Breast epithelium (tissue), 4 donors: ENCODE measurements at regions not wholly inside any gene's neighbourhood (a gene's known extent, or its start where the extent isn't known, plus 50 kb on each side); places are given as distances from the start of the nearest gene placed in this dataset.

ENCODE experiments used
- DNase-seq, 2 donors: peaks; one replicate each; pipeline ENCODE4 v3.0.0-alpha.2; 2019; ENCODE audit warnings: low spot score in 2 of 2
- H3K27ac ChIP-seq, 2 donors: fragments of 200-600 bp; sonication (generic) in 1 of 2; one replicate each; pipeline ENCODE4 v1.5.1; 2016 to 2019; ENCODE audit warnings: mild to moderate bottlenecking in 1 of 2
- H3K27me3 ChIP-seq, 2 donors: fragments of 200-600 bp; sonication (generic) in 1 of 2; one replicate each; pipeline versions ENCODE4 v1.5.1 to v1.6.0; 2017 to 2019; ENCODE audit warnings: control low read depth in 1 of 2, mild to moderate bottlenecking in 1 of 2
- H3K36me3 ChIP-seq: fragments of 200-600 bp; one replicate; pipeline ENCODE4 v1.5.1; 2019
- H3K4me1 ChIP-seq, 2 donors: fragments of 200-600 bp; sonication (generic); one replicate each; pipeline ENCODE4 v1.5.1; 2016 to 2019; ENCODE audit warnings: control low read depth in 1 of 2
- H3K4me3 ChIP-seq, 3 donors: fragments of 200-600 bp; sonication (generic); 1 replicate in 2 of 3; 2 replicates in 1 of 3; pipeline ENCODE4 v1.5.1; 2016 to 2019; ENCODE audit warnings: mild to moderate bottlenecking in 3 of 3, moderate library complexity in 2 of 3
- H3K9me3 ChIP-seq, 2 donors: fragments of 200-600 bp; sonication (generic) in 1 of 2; one replicate each; pipeline ENCODE4 v1.5.1; 2016 to 2019; ENCODE audit warnings: control low read depth in 1 of 2
- POLR2A ChIP-seq: fragments of 450-650 bp; IDR thresholded peaks from one replicate; pipeline ENCODE4 v1.6.1; 2016; ENCODE audit warnings: antibody characterized with exemption, mild to moderate bottlenecking, moderate library complexity
- POLR2AphosphoS5 ChIP-seq, 3 donors: sonication (generic); formaldehyde crosslinking; IDR thresholded peaks; one replicate each; pipeline ENCODE4 v1.6.1; 2017; ENCODE audit warnings: antibody characterized with exemption in 3 of 3
- intact Hi-C: fragments of 100-400 bp; cut with DNase I; formaldehyde crosslinking; loops from one replicate; pipeline ENCODE4 v1.15.1; 2023; ENCODE audit warnings: low total_unique reads
- TF ChIP-seq, protein P1 (sequence below), 3 donors: fragments of 450-650 bp; IDR thresholded peaks; one replicate each; pipeline ENCODE4 v1.5.1; 2016 to 2017; ENCODE audit warnings: antibody characterized with exemption in 3 of 3, mild to moderate bottlenecking in 3 of 3, moderate library complexity in 3 of 3

DNA sequence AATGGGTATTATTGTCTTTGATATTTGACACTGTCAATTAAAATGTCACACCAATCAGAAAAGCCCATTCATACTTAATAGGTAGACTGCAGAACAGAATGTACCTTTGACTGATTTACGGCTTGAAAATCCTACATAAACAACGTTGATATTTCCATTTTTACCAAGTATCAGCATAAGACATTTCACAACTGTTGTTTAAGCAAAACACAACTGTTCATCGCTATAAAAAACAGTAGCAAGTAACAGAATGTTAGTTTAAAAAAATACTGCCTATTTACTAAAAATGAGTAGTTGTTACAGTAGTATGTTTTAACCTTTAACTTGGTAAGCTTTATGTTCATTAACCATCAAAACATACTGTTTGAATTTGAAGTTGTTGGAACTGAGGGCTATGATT lies 1096.6 kb downstream of the PCDH17 start:
- Histone ChIP-seq H3K4me1 (no peaks in the 10 kb centered on the region), H3K27ac (no peak overlapping the region), H3K27me3 (no peaks in the 10 kb centered on the region), H3K36me3 (no peaks in the 10 kb centered on the region), H3K4me3 (no peak overlapping the region), H3K9me3 (no peaks in the 10 kb centered on the region)
- DNase-seq = no peak
- TF ChIP-seq POLR2AphosphoS5 (IDR thresholded peaks at IDR 0.05) (no peak), POLR2A (no peak)
- TF ChIP-seq, protein P1, sequence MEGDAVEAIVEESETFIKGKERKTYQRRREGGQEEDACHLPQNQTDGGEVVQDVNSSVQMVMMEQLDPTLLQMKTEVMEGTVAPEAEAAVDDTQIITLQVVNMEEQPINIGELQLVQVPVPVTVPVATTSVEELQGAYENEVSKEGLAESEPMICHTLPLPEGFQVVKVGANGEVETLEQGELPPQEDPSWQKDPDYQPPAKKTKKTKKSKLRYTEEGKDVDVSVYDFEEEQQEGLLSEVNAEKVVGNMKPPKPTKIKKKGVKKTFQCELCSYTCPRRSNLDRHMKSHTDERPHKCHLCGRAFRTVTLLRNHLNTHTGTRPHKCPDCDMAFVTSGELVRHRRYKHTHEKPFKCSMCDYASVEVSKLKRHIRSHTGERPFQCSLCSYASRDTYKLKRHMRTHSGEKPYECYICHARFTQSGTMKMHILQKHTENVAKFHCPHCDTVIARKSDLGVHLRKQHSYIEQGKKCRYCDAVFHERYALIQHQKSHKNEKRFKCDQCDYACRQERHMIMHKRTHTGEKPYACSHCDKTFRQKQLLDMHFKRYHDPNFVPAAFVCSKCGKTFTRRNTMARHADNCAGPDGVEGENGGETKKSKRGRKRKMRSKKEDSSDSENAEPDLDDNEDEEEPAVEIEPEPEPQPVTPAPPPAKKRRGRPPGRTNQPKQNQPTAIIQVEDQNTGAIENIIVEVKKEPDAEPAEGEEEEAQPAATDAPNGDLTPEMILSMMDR (IDR thresholded peaks at IDR 0.05) = no peak
- intact Hi-C loops = no loop called here

DNA sequence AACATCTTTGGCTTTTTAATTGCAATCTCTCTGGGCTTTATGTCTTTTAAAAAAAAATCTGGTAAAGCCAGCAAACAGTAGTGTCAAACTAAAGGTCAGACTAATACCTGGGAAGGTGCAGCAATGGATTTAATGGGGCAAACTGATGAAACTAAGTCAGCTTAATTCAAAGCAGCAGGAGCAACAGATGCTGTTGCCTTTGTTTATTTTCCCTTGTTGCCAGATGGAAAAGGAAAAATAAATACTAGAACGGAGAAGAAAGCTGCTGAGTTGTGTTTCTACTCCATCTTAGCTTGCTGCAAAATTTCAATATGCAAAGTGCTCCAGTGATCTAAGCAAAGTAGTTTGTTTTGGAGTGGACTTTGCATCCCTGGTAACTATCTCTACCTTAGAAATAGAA lies 1097.8 kb downstream of the PCDH17 start:
- Histone ChIP-seq H3K27ac (no peak overlapping the region), H3K27me3 (no peaks in the 10 kb centered on the region), H3K9me3 (no peaks in the 10 kb centered on the region), H3K4me3 (no peak overlapping the region), H3K4me1 (no peaks in the 10 kb centered on the region), H3K36me3 (no peaks in the 10 kb centered on the region)
- no peak for TF ChIP-seq POLR2AphosphoS5 (IDR thresholded peaks at IDR 0.05)
- TF ChIP-seq POLR2A = no peak
- TF ChIP-seq, protein P1 (IDR thresholded peaks at IDR 0.05) = no peak
- intact Hi-C loops = no loop called here
- DNase-seq = no peak

DNA sequence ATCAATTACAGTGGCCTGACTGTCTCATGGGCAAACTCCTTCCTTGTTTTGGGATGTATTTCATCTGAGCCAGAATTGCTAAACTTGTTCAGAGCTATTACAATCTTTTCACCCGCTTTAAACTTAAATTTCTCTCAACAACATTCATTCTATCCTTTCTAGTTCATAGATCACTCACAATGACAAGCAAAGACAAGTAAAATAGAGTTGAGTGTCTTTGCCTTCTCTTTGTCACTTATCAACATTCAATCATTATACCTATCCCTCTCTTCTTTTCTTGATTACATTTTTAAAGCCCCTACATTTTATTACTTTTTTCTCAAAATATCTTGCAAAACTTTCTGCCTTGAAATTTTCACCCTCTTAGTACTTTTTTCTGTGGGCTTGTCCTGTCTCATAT lies 1113.1 kb downstream of the PCDH17 start:
- H3K27ac ChIP-seq = no peak overlapping the region
- intact Hi-C loops = no loop called here
- TF ChIP-seq POLR2AphosphoS5 (IDR thresholded peaks at IDR 0.05) = no peak
- TF ChIP-seq POLR2A = no peak
- TF ChIP-seq, protein P1 (IDR thresholded peaks at IDR 0.05) = no peak
- no peaks in the 10 kb centered on the region for H3K36me3 ChIP-seq
- H3K27me3 ChIP-seq = no peaks in the 10 kb centered on the region
- no peak overlapping the region for H3K4me3 ChIP-seq
- no peak for DNase-seq
- no peaks in the 10 kb centered on the region for H3K9me3 ChIP-seq
- no peaks in the 10 kb centered on the region for H3K4me1 ChIP-seq

DNA sequence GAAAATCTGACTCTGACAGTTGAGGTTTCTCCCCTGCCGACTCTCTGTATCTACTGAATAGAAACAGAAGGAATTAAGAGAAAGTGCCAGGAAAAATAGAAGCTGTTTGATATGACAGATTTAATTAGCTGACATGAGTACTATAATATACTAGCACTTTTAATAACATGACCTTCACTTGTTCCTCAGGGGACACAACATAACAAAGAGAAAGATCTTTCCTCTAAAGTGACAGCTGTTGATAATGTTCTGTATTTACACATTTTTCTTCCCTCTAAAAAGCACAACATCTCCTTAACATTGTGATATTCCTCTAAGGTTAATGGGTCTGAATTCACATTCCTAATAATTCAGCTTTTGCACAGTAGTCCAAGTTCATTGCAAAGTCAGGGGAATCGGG lies 1136.0 kb downstream of the PCDH17 start:
- DNase-seq = no peak
- Histone ChIP-seq H3K4me3 (no peak overlapping the region), H3K9me3 (no peaks in the 10 kb centered on the region), H3K4me1 (no peaks in the 10 kb centered on the region), H3K27ac (no peak overlapping the region), H3K27me3 (no peaks in the 10 kb centered on the region), H3K36me3 (no peaks in the 10 kb centered on the region)
- intact Hi-C loops = no loop called here
- TF ChIP-seq POLR2A (no peak), POLR2AphosphoS5 (IDR thresholded peaks at IDR 0.05) (no peak)
- TF ChIP-seq, protein P1 (IDR thresholded peaks at IDR 0.05) = no peak

DNA sequence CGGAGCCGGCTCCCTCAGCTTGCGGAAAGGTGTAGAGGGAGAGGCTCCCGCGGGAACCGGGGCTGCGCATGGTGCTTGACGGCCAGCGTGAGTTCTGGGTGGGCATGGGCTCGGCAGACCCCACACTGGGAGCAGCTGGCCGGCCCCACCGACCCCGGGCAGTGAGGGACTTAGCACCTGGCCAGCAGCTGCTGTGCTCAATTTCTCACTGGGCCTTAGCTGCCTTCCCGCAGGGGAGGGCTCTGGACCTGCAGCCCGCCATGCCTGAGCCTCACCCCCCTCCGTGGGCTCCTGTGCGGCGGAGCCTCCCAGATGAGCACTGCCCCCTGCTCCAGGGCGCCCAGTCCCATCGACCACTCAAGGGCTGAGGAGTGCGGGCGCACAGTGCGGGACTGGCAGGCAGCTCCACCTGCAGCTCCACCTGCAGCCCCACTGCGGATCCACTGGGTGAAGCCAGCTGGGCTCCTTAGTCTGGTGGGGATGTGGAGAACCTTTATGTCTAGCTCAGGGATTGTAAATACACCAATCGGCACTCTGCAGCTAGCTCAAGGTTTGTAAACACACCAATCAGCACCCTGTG lies 1141.8 kb downstream of the PCDH17 start:
- H3K27me3 ChIP-seq = no peaks in the 10 kb centered on the region
- H3K27ac ChIP-seq = no peak overlapping the region
- H3K9me3 ChIP-seq = peaks cover 0 to 6% of the 10 kb centered on the region in 2 donors
- no peak for DNase-seq
- no peaks in the 10 kb centered on the region for H3K4me1 ChIP-seq
- intact Hi-C loops = no loop called here
- no peak overlapping the region for H3K4me3 ChIP-seq
- TF ChIP-seq POLR2AphosphoS5 (IDR thresholded peaks at IDR 0.05) (no peak), POLR2A (no peak)
- TF ChIP-seq, protein P1 (IDR thresholded peaks at IDR 0.05) = no peak
- no peaks in the 10 kb centered on the region for H3K36me3 ChIP-seq
